Loucy (cell line): ENCODE measurements at regions not wholly inside any gene's neighbourhood (a gene's known extent, or its start where the extent isn't known, plus 50 kb on each side); places are given as distances from the start of the nearest gene placed in this dataset.

ENCODE experiments used
- H2AFZ ChIP-seq: fragments of 200-600 bp; sonication (generic); 2 replicates; pipeline ENCODE4 v1.6.0; 2016; ENCODE audit warnings: antibody characterized with exemption, mild to moderate bottlenecking, low read length, moderate library complexity
- H3F3A ChIP-seq: fragments of 200-600 bp; 2 replicates; pipeline ENCODE4 v1.6.0; 2016; ENCODE audit warnings: antibody characterized with exemption, low read depth, mild to moderate bottlenecking
- H3K27me3 ChIP-seq: fragments of 200-600 bp; sonication (generic); 2 replicates; pipeline ENCODE4 v1.6.1; 2014; ENCODE audit warnings: low read length, mild to moderate bottlenecking; ENCODE audit not compliant: insufficient read depth, poor library complexity, severe bottlenecking
- H3K36me3 ChIP-seq: fragments of 200-600 bp; sonication (generic); 2 replicates; pipeline ENCODE4 v1.6.1; 2016; ENCODE audit warnings: low read length; ENCODE audit not compliant: insufficient read depth
- H3K4me1 ChIP-seq: fragments of 200-600 bp; sonication (generic); 2 replicates; pipeline ENCODE4 v1.5.1; 2014; ENCODE audit warnings: low read length, mild to moderate bottlenecking; ENCODE audit not compliant: insufficient read depth, poor library complexity, severe bottlenecking
- H3K4me2 ChIP-seq: fragments of 200-600 bp; sonication (generic); 2 replicates; pipeline ENCODE4 v1.6.0; 2014; ENCODE audit warnings: antibody characterized with exemption, low read length, low read depth, mild to moderate bottlenecking; ENCODE audit not compliant: poor library complexity, severe bottlenecking
- H3K4me3 ChIP-seq: fragments of 200-600 bp; sonication (generic); 2 replicates; pipeline ENCODE4 v1.5.1; 2014; ENCODE audit warnings: low read length, mild to moderate bottlenecking, mixed read lengths; ENCODE audit not compliant: poor library complexity, severe bottlenecking
- H3K79me2 ChIP-seq: fragments of 200-600 bp; sonication (generic); 2 replicates; pipeline ENCODE4 v1.6.1; 2014; ENCODE audit warnings: low read length; ENCODE audit not compliant: insufficient read depth
- H3K9ac ChIP-seq: fragments of 200-600 bp; sonication (generic); 2 replicates; pipeline ENCODE4 v1.6.0; 2014; ENCODE audit warnings: mild to moderate bottlenecking, low read depth, low read length, moderate library complexity; ENCODE audit not compliant: poor library complexity, severe bottlenecking
- H3K9me2 ChIP-seq: fragments of 200-600 bp; sonication (generic); replicated peaks from 2 replicates; pipeline ENCODE4 v1.6.1; 2016; ENCODE audit warnings: low read depth, low read length, mixed read lengths
- H3K9me3 ChIP-seq: fragments of 200-600 bp; sonication (generic); 2 replicates; pipeline ENCODE4 v1.6.1; 2014; ENCODE audit warnings: mild to moderate bottlenecking, antibody characterized with exemption, low read length, low read depth; ENCODE audit not compliant: insufficient read depth
- H4K20me1 ChIP-seq: fragments of 200-600 bp; sonication (generic); 2 replicates; pipeline ENCODE4 v1.6.0; 2014; ENCODE audit warnings: antibody characterized with exemption, low read length, mild to moderate bottlenecking; ENCODE audit not compliant: insufficient read depth, poor library complexity, severe bottlenecking
- EZH2phosphoT487 ChIP-seq: fragments of 200-600 bp; IDR thresholded peaks from 2 replicates; pipeline ENCODE4 v1.6.1; 2018; ENCODE audit warnings: antibody characterized with exemption, mild to moderate bottlenecking, moderate library complexity, borderline replicate concordance
- TF ChIP-seq, protein P1 (sequence below): fragments of 200-600 bp; sonication (generic); conservative IDR thresholded peaks from 2 replicates; pipeline ENCODE4 v1.5.1; 2014; ENCODE audit warnings: mild to moderate bottlenecking, antibody characterized with exemption, low read length

- Histone ChIP-seq H3K4me1 (no peaks in the 10 kb centered on the region), H3K27me3 (no peaks in the 10 kb centered on the region), H3F3A (no peaks in the 10 kb centered on the region), H3K79me2 (no peaks in the 10 kb centered on the region), H3K4me2 (no peak overlapping the region), H3K36me3 (no peaks in the 10 kb centered on the region), H3K9me3 (no peaks in the 10 kb centered on the region), H3K9ac (no peak overlapping the region), H4K20me1 (no peaks in the 10 kb centered on the region), H3K9me2 (no peaks in the 10 kb centered on the region), H2AFZ (no peak overlapping the region), H3K4me3 (no peak overlapping the region)
- TF ChIP-seq, protein P1, sequence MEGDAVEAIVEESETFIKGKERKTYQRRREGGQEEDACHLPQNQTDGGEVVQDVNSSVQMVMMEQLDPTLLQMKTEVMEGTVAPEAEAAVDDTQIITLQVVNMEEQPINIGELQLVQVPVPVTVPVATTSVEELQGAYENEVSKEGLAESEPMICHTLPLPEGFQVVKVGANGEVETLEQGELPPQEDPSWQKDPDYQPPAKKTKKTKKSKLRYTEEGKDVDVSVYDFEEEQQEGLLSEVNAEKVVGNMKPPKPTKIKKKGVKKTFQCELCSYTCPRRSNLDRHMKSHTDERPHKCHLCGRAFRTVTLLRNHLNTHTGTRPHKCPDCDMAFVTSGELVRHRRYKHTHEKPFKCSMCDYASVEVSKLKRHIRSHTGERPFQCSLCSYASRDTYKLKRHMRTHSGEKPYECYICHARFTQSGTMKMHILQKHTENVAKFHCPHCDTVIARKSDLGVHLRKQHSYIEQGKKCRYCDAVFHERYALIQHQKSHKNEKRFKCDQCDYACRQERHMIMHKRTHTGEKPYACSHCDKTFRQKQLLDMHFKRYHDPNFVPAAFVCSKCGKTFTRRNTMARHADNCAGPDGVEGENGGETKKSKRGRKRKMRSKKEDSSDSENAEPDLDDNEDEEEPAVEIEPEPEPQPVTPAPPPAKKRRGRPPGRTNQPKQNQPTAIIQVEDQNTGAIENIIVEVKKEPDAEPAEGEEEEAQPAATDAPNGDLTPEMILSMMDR, result no peak
- TF ChIP-seq EZH2phosphoT487, result no peak
These were observed 162.7 kb upstream of the WDR1 start for GRCh38 chr4:10279261-10279660.

- Histone ChIP-seq H3K9me3 (no peaks in the 10 kb centered on the region), H2AFZ (no peak overlapping the region), H3K79me2 (no peaks in the 10 kb centered on the region), H3K9me2 (no peaks in the 10 kb centered on the region), H3K27me3 (no peaks in the 10 kb centered on the region), H3K4me2 (no peak overlapping the region), H3K4me3 (no peak overlapping the region), H3K36me3 (no peaks in the 10 kb centered on the region), H3F3A (no peaks in the 10 kb centered on the region), H4K20me1 (no peaks in the 10 kb centered on the region), H3K9ac (no peak overlapping the region), H3K4me1 (no peaks in the 10 kb centered on the region)
- TF ChIP-seq, protein P1, result no peak
These were observed 161.5 kb upstream of the WDR1 start for GRCh38 chr4:10278071-10278470.

DNA sequence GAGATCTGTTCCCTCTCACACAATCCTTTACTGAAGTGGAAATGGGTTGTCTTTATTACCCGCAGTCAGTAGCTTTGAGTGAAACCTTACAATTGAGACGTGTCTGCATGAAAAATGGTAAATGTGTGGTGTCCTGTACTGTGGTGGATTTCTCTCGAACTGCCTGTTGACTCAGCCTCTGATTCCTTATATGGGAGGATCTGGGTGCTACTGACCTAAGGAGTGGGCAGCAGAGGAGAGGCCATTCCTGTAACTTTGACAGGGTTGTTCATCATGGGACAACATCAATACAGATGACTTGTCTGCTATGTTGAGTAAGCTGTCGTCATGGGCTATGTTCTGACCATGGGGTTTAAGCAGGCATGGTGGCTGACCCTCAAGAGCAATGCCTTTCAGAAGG is 159.6 kb upstream of the WDR1 start:
- Histone ChIP-seq H3K36me3 (no peaks in the 10 kb centered on the region), H3K4me2 (no peak overlapping the region), H3F3A (no peaks in the 10 kb centered on the region), H3K9me2 (no peaks in the 10 kb centered on the region), H3K9ac (no peak overlapping the region), H3K9me3 (no peaks in the 10 kb centered on the region), H3K27me3 (no peaks in the 10 kb centered on the region), H3K79me2 (no peaks in the 10 kb centered on the region), H3K4me1 (no peaks in the 10 kb centered on the region), H4K20me1 (no peaks in the 10 kb centered on the region), H2AFZ (no peak overlapping the region), H3K4me3 (no peak overlapping the region)
- TF ChIP-seq, protein P1, result no peak
- no peak for TF ChIP-seq EZH2phosphoT487
